Activated CD4-positive, alpha-beta T cell treated with anti-CD3 and anti-CD28 coated beads for 36 hours (primary cell): ENCODE measurements at regions not wholly inside any gene's neighbourhood (a gene's known extent, or its start where the extent isn't known, plus 50 kb on each side); places are given as distances from the start of the nearest gene placed in this dataset.

Experiments
- ATAC-seq: fragments of 200-7000 bp; cut with Tn5 transposase; one replicate; pipeline ENCODE4 v1.10.0; 2021; ENCODE audit warnings: mild to moderate bottlenecking, moderate library complexity
- CTCF ChIA-PET: fragments of 350-600 bp; sonication (Branson Sonifier 250); formaldehyde crosslinking; loops from one replicate; lab custom pipeline; 2021; ENCODE audit warnings: antibody characterized with exemption; lab: Charles Lee
- POLR2A ChIA-PET: fragments of 350-600 bp; sonication (Branson Sonifier 250); formaldehyde crosslinking; loops from one replicate; lab custom pipeline; 2021; ENCODE audit warnings: antibody characterized with exemption, inconsistent platforms; lab: Charles Lee
- DNase-seq: peaks from one replicate; pipeline ENCODE4 v3.0.0-alpha.2; 2020
- H3K27ac Mint-ChIP-seq: one replicate; pipeline ENCODE4 v1.8.0; 2021; ENCODE audit warnings: mixed read lengths
- H3K27me3 Mint-ChIP-seq: one replicate; pipeline ENCODE4 v1.8.0; 2021; ENCODE audit warnings: mixed read lengths
- H3K36me3 Mint-ChIP-seq: one replicate; pipeline ENCODE4 v1.8.0; 2021; ENCODE audit warnings: low read depth, mixed read lengths
- H3K4me1 Mint-ChIP-seq: one replicate; pipeline ENCODE4 v1.8.0; 2021; ENCODE audit warnings: mixed read lengths
- H3K4me3 Mint-ChIP-seq: one replicate; pipeline ENCODE4 v1.8.0; 2021; ENCODE audit warnings: mild to moderate bottlenecking, moderate library complexity, mixed read lengths
- H3K9me3 Mint-ChIP-seq: one replicate; pipeline ENCODE4 v1.8.0; 2021; ENCODE audit warnings: low read depth, mixed read lengths
- intact Hi-C, 2 experiments: fragments of 100-400 bp; cut with DNase I in 1 of 2; cut with micrococcal nuclease in 1 of 2; formaldehyde crosslinking; loops; one replicate each; pipeline versions ENCODE4 v1.14.2 to v1.15.1; 2022 to 2024; cut with DNase I, micrococcal nuclease

- ATAC-seq (peak; percentile 90), DNase-seq (peak; percentile 72)
- no peak overlapping the region for H3K27ac Mint-ChIP-seq
- peaks cover 38% of the 10 kb centered on the region for H3K4me1 Mint-ChIP-seq
- ChIA-PET CTCF (interaction anchor here (0.6 to 1.0 kb wide), 3 partner anchors 8 to 1109 kb away, joined by 3 read pairs; no protein-coding TSS in a partner anchor), POLR2A (interaction anchor here (0.8 kb wide), 1 partner anchor 854 kb away, joined by 6 read pairs; no protein-coding TSS in a partner anchor)
- H3K27me3 Mint-ChIP-seq, result peaks cover 2% of the 10 kb centered on the region
- no peak overlapping the region for H3K4me3 Mint-ChIP-seq
- H3K9me3 Mint-ChIP-seq, result no peaks in the 10 kb centered on the region
- H3K36me3 Mint-ChIP-seq, result no peaks in the 10 kb centered on the region
- intact Hi-C loops, result loop anchor here in 1 of 2 experiments (10.0 kb wide), 1 partner anchor 653 kb away; no protein-coding TSS in a partner anchor
Measured at GRCh38 chrX:40468033-40468846, 112.5 kb upstream of the ATP6AP2 start.

- H3K27me3 Mint-ChIP-seq, result peaks cover under 1% of the 10 kb centered on the region
- peaks cover 32% of the 10 kb centered on the region for H3K4me1 Mint-ChIP-seq
- no peak overlapping the region for H3K27ac Mint-ChIP-seq
- ATAC-seq (no peak), DNase-seq (no peak)
- no peaks in the 10 kb centered on the region for H3K9me3 Mint-ChIP-seq
- H3K36me3 Mint-ChIP-seq, result no peaks in the 10 kb centered on the region
- CTCF ChIA-PET, result interaction anchor here (0.7 to 0.9 kb wide), 2 partner anchors 9 to 1108 kb away, joined by 3 read pairs; no protein-coding TSS in a partner anchor
- no peak overlapping the region for H3K4me3 Mint-ChIP-seq
- POLR2A ChIA-PET, result interaction anchor here (0.8 kb wide), 1 partner anchor 853 kb away, joined by 6 read pairs; no protein-coding TSS in a partner anchor
- intact Hi-C loops, result loop anchor here in 1 of 2 experiments (10.0 kb wide), 1 partner anchor 653 kb away; no protein-coding TSS in a partner anchor
Measured at GRCh38 chrX:40467454-40467853, 113.3 kb upstream of the ATP6AP2 start.

GRCh38 chrX:40465735-40466551 lies 114.8 kb upstream of the ATP6AP2 start:
- Mint-ChIP-seq H3K36me3 (no peaks in the 10 kb centered on the region), H3K27me3 (no peaks in the 10 kb centered on the region), H3K9me3 (no peaks in the 10 kb centered on the region), H3K27ac (no peak overlapping the region), H3K4me3 (no peak overlapping the region), H3K4me1 (peaks cover 23% of the 10 kb centered on the region)
- DNase-seq, result no peak
- POLR2A ChIA-PET, result no interaction called here
- intact Hi-C loops, result loop anchor here in 1 of 2 experiments (10.0 kb wide), 1 partner anchor 651 kb away; no protein-coding TSS in a partner anchor
- no peak for ATAC-seq
- CTCF ChIA-PET, result no interaction called here

GRCh38 chrX:40462795-40463194 lies 118.0 kb upstream of the ATP6AP2 start:
- DNase-seq, result no peak
- H3K9me3 Mint-ChIP-seq, result no peaks in the 10 kb centered on the region
- ATAC-seq, result no peak
- peaks cover 15% of the 10 kb centered on the region for H3K4me1 Mint-ChIP-seq
- H3K27me3 Mint-ChIP-seq, result no peaks in the 10 kb centered on the region
- ChIA-PET POLR2A (no interaction called here), CTCF (interaction anchor here (0.6 kb wide), 1 partner anchor 783 kb away, joined by 4 read pairs; no protein-coding TSS in a partner anchor)
- H3K27ac Mint-ChIP-seq, result no peak overlapping the region
- H3K4me3 Mint-ChIP-seq, result no peak overlapping the region
- intact Hi-C loops, result loop anchor here in 1 of 2 experiments (10.0 kb wide), 1 partner anchor 648 kb away; no protein-coding TSS in a partner anchor
- H3K36me3 Mint-ChIP-seq, result no peaks in the 10 kb centered on the region

GRCh38 chrX:40460926-40461325 lies 119.8 kb upstream of the ATP6AP2 start:
- Mint-ChIP-seq H3K4me1 (peaks cover 8% of the 10 kb centered on the region), H3K27ac (no peak overlapping the region), H3K36me3 (no peaks in the 10 kb centered on the region), H3K4me3 (no peak overlapping the region), H3K27me3 (no peaks in the 10 kb centered on the region), H3K9me3 (no peaks in the 10 kb centered on the region)
- ChIA-PET POLR2A (no interaction called here), CTCF (no interaction called here)
- ATAC-seq (no peak), DNase-seq (no peak)
- intact Hi-C loops, result loop anchor here in 1 of 2 experiments (10.0 kb wide), 1 partner anchor 646 kb away; no protein-coding TSS in a partner anchor

- H3K36me3 Mint-ChIP-seq, result no peaks in the 10 kb centered on the region
- intact Hi-C loops, result loop anchor here in 1 of 2 experiments (10.0 kb wide), 1 partner anchor 645 kb away; no protein-coding TSS in a partner anchor
Measured at GRCh38 chrX:40459571-40460158, 121.1 kb upstream of the ATP6AP2 start.

GRCh38 chrX:40457406-40457805 lies 123.4 kb upstream of the ATP6AP2 start:
- DNase-seq (no peak), ATAC-seq (no peak)
- H3K9me3 Mint-ChIP-seq, result peaks cover 3% of the 10 kb centered on the region
- H3K36me3 Mint-ChIP-seq, result no peaks in the 10 kb centered on the region
- ChIA-PET POLR2A (no interaction called here), CTCF (no interaction called here)
- H3K27ac Mint-ChIP-seq, result no peak overlapping the region
- no peaks in the 10 kb centered on the region for H3K4me1 Mint-ChIP-seq
- intact Hi-C loops, result no loop called here
- no peaks in the 10 kb centered on the region for H3K27me3 Mint-ChIP-seq
- H3K4me3 Mint-ChIP-seq, result no peak overlapping the region

More at GRCh38 chrX:40459571-40460158, 121.1 kb upstream of the ATP6AP2 start:
- Mint-ChIP-seq H3K9me3 (peaks cover 3% of the 10 kb centered on the region), H3K27me3 (no peaks in the 10 kb centered on the region), H3K4me1 (no peaks in the 10 kb centered on the region), H3K4me3 (no peak overlapping the region), H3K27ac (no peak overlapping the region)
- POLR2A ChIA-PET, result no interaction called here
- CTCF ChIA-PET, result no interaction called here
- ATAC-seq, result no peak
- no peak for DNase-seq

GRCh38 chrX:40452031-40452430 lies 128.7 kb upstream of the ATP6AP2 start:
- no peaks in the 10 kb centered on the region for H3K27me3 Mint-ChIP-seq
- peaks cover 3% of the 10 kb centered on the region for H3K9me3 Mint-ChIP-seq
- no peaks in the 10 kb centered on the region for H3K36me3 Mint-ChIP-seq
- intact Hi-C loops, result no loop called here
- H3K4me3 Mint-ChIP-seq, result no peak overlapping the region
- ChIA-PET POLR2A (no interaction called here), CTCF (no interaction called here)
- ATAC-seq (no peak), DNase-seq (no peak)
- H3K4me1 Mint-ChIP-seq, result no peaks in the 10 kb centered on the region
- no peak overlapping the region for H3K27ac Mint-ChIP-seq

GRCh38 chrX:40449956-40450706 lies 130.6 kb upstream of the ATP6AP2 start:
- no peaks in the 10 kb centered on the region for H3K36me3 Mint-ChIP-seq
- intact Hi-C loops, result no loop called here
- CTCF ChIA-PET, result no interaction called here

GRCh38 chrX:40449396-40449795 lies 131.4 kb upstream of the ATP6AP2 start:
- no peak for ATAC-seq

More at GRCh38 chrX:40449956-40450706, 130.6 kb upstream of the ATP6AP2 start:
- DNase-seq (no peak), ATAC-seq (no peak)
- POLR2A ChIA-PET, result no interaction called here
- H3K27ac Mint-ChIP-seq, result no peak overlapping the region
- H3K4me1 Mint-ChIP-seq, result no peaks in the 10 kb centered on the region
- H3K4me3 Mint-ChIP-seq, result no peak overlapping the region
- no peaks in the 10 kb centered on the region for H3K9me3 Mint-ChIP-seq
- H3K27me3 Mint-ChIP-seq, result no peaks in the 10 kb centered on the region

More at GRCh38 chrX:40449396-40449795, 131.4 kb upstream of the ATP6AP2 start:
- no peaks in the 10 kb centered on the region for H3K4me1 Mint-ChIP-seq
- CTCF ChIA-PET, result no interaction called here
- H3K27me3 Mint-ChIP-seq, result no peaks in the 10 kb centered on the region
- no peaks in the 10 kb centered on the region for H3K36me3 Mint-ChIP-seq
- no peak overlapping the region for H3K27ac Mint-ChIP-seq
- no peak for DNase-seq
- no peaks in the 10 kb centered on the region for H3K9me3 Mint-ChIP-seq
- H3K4me3 Mint-ChIP-seq, result no peak overlapping the region
- POLR2A ChIA-PET, result no interaction called here
- intact Hi-C loops, result no loop called here
